NCI-H524 treated with DMSO at 0.1 percent for 48 hours (cell line): ENCODE measurements at regions not wholly inside any gene's neighbourhood (a gene's known extent, or its start where the extent isn't known, plus 50 kb on each side); places are given as distances from the start of the nearest gene placed in this dataset.

Source experiments
- DNase-seq: peaks from one replicate; lab custom pipeline; 2025; lab: John Stamatoyannopoulos, UW

DNA sequence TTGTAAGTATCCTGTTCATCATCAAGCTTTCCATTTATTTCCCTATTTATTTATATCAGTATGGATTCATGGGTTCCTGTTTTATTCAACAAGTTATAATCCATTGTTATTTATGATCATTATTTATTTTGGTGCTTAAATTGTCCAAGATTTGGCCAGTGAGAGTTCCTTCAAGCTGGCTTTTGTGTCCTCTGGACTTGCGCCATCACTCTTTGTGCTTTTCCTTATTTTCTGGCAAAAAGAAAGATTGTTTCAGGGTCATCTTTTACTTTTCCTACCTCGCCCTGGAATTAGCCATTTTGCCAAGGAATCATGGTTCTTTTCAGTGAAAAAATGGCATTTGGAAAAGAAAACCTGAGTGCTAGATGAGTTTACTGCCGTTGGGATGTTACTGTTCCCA lies 193.4 kb downstream of the ADAMTS15 start:
- no peak for DNase-seq

DNA sequence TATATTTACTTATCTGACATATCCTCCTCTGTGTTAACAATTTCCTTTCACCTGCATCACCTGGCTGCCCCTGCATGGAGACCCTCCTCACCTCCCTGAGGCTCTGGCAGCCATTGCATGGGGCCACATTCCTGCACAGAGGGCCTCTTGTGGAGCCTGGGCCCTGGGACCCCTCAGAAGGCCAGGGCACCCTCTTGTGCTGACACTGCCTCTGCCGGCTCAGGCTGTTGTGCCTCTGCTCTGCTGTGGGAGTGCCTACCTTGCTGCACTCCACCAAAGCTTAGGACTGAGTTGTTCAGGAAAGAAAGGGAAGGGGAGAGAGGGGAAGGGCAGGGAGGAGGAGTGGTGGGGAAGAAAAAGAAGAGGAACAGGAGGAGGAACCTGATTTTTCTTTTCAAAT lies 194.5 kb downstream of the ADAMTS15 start:
- DNase-seq: no peak

DNA sequence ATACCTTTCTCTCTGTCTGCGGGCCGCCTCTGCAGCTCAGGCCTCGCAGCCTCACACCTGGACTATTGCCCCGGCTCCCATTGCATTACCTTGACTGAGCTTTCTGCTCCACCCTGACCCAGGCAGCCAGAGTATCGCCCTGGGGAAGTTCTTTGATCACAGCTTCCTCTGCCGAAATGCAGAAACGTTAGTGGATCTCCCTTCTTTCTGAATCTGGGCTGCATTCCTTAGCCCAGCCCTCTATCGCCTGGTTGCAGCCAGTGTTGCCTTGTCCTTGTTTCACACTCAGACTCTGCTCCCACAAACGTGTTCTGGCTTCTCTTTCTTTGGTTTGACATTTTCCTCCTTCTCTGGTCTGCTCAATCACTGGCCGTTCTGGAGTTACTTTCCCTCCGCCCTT lies 195.7 kb downstream of the ADAMTS15 start:
- no peak for DNase-seq

DNA sequence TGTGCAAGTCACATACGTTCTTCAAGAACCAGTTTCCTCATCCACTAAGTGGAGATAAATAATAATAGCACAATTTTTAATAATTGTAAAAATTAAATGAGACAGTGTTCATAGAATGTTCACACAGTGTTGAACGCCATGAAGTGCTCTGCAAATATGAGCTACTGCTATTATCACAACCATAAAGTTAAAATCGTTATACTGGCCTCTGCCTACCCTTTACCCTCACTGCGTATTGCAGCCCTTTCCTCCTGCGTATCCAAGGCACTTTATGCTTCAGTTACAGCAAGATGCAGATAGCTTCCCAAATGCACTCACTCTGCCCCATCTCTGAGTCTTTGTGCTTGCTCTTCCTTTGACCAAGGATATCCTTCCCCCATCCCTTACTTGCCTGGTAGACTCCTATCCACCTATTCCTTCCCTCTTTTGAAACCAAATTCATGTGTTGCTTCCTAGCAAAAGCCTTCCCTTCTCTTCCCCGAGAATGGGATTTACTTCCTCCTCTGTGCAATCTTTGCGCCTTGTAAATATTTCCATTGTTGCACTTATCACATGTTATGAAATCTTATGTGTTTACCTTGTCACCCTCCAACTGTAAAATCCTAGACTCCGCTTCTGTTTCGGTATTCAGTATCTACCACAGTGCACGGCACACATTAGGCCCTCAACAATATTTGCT lies 196.9 kb downstream of the ADAMTS15 start:
- DNase-seq: no peak

DNA sequence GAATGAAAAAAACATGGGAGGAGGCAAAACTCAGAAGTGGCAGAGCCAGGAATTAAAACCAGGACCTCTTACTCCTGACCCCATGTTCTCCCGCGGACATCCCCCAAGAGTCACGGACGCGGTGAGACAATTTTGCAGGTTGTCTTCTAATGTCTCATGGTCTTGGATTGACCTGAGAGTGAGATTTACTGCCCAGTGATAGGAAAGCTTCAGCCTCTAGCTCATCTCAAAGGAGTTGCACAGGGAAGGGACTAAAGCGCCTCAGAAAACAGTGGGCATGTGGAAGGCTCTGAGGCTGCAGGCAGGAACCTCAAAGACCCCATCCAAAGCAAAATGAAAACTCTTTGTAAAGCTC lies 197.4 kb downstream of the ADAMTS15 start:
- no peak for DNase-seq

DNA sequence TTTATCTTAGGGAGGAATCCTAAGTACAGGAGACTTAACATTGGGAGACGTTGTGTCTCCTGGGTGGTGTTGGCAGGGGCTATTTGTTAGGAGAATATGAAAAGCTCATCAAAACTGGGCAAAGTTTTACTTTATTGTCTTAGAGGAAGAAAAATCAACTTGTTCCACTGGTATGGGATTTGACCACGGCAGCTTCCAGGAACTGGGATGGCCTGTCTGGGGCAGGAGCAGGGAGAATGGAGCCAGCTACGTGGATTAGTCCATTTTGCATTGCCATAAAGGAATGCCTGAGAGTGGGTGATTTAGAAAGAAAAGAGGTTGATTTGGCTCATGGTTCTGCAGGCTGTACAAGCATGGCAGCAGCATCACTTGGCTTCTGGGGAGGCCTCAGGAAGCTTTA lies 198.4 kb downstream of the ADAMTS15 start:
- no peak for DNase-seq

DNA sequence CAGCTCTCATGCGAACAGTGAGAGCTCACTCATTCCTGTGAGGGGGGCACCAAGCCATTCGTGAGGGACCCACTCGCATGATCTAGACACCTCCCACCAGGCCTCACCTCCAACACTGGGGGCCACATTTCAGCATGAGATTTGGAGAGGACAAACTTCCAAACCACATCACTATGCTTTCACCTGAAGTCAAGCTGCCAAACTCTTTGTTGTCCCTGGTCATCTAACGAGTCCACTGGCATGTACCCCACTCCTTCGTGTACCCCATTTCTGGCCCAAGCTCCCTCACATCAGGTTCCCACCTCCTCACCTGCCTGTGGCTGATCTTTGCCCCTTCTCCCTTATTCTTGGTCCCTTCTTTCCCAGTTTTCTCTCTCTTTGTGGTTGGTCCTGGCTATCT lies 198.9 kb downstream of the ADAMTS15 start:
- no peak for DNase-seq

DNA sequence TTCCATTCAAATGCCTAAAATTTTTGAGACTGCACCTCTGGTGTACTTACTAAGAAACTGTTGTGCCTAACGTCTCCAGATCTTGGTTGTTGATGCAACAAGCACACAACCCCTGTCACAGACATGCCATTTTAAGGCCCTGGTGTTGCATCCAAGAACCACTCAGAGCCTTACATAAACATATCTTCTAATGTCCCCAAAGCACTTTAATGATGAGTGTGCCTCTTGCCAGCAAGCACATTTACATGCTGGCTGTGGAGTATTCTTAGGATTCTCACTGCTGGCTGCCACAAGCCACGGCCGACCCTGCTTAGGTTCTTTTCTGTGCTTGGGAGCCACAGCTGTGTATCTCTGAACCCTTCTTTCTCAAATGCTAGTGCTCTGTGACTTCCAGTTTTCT lies 201.4 kb downstream of the ADAMTS15 start:
- no peak for DNase-seq

DNA sequence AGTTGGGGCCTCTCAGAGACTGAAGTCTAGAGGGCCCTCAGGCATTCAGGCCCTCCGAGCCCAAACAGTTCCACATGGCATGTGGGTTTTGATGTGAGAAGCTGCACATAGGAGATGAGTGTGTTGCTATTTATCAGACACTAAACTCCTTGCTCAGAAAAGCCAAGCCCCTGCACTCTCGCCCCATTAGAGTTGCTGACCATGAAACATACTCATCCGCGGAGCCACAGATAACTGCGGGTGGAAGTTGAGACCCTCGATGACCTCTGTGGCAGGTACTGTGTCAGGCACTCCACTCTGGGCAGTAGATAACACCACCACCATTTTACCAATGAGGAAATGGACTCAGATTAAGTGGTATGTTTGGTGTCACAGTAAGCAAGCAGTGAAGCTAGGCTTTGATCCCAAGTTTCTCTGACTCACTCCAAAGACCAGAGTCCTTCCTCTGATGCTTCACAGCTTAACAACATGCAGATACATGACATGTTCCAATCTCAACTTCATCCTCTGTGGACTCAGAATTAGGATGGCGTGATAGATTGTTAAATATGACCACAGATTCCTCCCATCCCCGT lies 202.1 kb downstream of the ADAMTS15 start:
- no peak for DNase-seq

DNA sequence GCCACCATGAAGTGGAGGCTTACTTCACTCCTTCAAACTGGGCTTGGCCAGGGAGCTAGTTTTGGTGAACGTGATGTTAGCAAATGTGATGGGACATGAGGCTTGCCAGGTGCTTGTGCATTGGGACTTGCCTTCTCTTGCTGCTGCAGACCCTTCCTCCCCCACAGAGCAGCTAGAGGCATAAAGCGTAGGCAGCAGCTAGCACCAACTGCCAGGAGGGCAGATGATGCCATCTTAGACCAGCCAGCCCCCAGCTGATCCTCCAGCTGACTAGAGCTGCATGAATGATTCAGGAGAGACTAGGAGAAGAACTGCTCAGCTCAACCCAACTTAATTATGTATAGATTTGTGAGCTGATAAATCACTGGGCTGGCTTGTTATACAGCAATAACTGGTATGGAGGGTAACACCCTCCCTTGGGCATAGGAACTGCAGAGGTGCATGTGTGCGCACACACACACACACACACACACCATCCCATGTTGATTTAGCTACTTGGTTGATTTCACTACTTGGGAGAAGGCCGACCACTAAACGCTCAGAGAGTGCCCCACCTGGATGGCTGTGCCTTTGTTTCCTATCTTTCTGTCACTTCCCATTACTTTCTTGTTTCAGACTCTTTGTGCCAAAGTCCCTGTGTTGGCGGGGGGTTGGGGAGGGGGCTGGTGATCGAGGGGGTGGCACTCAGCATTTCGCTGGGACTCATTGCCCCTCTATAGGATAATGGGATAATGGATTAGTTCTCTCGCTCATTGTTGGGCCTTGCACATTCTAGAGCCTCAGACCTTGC lies 202.8 kb downstream of the ADAMTS15 start:
- no peak for DNase-seq

DNA sequence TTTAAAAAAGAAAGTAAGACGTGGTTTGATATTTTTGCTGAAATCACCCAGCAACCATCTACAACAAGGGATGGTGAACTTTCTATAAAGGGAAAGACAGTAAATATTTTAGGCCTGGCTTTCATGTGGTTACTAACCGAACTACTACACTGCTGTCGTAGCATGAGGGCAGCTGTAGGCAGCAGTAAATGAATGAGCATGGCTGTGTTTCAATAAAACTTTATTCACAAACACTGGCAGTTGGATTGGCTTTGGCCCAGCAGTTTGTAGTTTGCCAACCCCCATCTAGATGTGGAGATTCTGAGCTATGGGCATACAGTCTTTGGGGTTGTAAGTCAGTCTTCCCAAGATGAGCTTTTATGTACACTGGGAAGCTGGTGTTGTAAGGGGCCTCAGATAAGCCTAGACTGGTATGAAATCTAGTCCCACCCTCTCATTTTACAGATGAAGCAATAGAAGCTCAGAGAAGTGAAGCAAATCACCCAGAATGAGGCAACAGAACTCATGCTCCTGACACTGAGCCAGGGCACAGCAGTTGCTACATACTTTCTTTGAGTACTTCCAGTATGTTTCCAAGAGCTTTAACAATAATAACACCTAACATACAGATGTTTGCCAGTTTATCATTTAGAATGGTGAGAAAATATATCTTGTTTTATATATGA lies 204.4 kb downstream of the ADAMTS15 start:
- DNase-seq: no peak

DNA sequence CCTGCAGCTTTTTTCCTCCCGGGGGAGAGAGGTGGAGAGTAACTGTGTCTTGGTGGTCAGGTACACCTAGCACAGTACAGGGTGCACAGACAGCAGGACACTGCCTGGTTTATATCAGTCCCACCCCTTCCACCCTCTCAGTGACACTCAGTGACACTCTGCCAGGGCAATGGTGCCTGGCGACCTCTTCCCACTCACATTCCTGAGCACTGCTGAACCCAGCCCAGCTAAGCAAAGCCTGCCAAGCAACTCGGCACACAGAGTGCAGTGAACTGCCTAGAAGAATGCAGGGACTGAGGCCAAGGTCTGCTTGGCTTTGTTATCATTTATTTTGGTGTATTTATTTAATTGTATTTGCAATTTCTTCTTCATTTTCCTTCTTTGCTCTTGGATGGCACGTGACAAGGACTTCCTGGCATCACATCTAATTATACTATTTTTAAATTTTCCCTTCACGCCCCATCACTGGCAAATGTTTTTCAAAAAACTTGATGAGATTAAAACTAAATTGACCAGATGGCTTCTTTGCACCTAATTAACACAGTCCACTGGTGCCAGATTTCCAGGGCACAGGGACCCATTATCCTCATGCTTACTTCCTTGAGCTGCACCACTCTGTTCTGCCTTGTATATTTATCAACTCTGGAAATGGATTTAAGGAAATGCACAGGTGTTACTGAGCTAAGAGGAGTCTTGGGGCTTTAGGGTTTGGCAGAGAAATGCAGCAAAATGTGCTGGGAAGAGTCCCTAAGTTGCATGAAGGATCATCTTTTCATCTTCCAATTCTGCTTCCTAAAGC lies 205.6 kb downstream of the ADAMTS15 start:
- peak; percentile 97 for DNase-seq

DNA sequence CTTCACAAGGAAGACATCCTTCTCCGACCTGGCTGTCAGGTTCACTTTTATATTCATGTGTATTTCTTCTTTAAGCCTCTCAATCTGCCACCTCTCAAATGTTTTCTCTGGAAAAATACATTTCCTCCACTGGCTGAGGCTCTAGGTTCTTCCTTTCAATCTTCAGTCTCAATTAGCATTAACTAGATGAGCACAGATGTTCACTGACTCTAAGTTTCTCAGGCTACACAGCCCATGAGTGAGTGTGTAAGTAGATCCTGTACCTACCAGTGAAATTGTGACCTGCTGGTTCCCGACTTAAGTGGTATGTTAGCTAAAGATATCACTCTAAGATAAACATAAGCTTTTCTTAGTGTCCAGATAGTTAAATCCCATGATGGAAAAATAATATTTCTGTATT lies 206.9 kb downstream of the ADAMTS15 start:
- DNase-seq: peak; percentile 80

DNA sequence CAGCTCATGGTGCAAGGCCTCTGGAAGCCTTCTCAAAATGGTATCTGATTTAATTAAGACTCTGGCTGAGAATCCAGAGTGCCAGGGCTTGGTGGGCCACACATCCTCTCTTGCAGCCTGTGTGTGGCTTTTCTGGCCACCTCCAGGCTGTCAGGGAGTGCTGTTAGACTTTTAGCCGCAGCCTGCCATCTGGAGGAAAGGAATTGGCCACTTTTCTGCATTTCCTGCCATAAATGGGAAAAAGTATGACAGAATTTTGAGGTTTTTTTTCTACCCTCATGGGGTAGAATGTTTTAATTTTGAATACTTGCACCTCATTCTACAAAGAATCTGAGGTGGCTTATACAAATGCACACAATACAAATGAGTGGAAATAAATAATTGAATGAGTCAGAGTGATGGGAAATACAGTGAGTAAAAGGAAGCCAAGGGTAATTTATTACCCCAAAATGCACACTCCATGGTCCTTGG lies 218.4 kb downstream of the ADAMTS15 start:
- DNase-seq: no peak

DNA sequence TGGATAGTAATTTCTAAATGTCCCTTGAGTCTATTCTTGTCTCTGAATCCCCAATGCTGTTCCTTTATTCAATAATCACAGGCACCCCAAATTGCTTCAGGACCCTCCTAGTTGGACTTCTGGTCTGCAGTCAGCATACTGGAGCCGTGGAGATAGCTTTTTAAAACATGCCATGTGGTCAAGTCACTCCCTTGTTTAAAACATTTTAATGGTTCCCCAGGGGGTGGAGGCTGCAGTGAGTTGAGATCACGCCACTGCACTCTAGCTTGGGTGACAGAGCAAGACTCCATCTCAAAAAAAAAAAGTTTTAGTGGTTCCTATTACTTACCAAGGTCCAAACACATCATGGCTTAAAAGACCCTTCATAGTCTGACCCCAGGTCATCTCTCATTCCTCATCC lies 220.3 kb downstream of the ADAMTS15 start:
- DNase-seq: no peak

DNA sequence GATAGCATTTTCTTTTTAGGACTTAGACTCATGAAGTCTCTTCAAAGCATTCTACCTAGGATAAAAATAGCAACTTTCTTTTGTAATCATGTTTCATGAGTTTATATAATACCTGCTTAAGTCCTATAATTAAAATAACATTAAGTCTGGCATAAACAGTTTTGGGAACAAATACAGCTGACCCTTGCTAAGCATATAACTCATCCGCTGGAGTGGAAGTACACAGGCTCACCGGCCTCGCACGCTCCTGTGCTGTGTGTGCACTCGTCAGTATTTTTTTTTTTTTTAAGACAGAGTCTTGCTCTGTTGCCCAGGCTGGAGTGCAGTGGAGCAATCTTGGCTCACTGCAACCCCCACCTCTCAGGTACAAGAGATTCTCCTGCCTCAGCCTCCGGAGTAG lies 221.8 kb downstream of the ADAMTS15 start:
- DNase-seq: no peak

DNA sequence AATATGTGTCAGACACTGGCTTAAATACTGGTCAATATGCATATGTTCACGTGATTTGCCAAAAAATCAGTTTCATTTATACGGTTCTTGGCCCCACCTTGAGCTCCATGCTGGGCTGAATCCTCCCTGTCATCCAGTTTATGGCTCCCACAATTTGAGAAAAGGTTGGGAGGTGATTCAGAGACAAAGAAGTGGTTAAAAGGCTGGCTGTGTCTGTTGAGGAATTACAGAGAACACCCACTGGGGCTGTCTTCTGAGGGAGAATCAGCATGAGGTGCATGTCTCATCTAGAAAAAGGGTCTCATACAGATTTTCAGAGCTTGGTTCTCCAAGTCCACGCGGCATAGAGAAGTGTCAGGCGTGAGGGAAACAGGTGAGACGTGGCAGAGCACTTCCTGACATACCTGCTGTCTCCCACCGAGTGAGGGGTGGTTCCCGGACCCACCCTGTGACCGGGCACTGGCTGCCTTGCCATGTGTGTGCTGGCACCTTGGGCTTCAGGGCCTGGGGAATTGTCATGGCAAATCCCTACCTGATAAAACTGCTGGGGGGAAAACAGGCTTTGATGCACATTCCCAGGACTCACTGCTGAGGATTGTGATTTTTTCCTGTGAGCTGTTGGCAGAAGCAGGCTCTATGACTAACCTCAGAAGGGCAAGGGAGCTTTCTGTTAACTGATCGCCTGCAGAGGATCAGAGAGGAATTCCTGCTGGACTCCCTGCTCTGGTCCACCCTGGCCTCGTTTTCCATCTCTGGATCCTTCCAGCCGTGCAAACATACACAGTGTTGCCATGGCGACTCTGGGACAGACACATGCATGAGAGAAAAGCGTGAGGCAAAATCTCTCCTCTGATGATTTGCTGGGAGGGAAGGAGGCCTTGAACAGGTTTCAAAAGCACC lies 223.6 kb downstream of the ADAMTS15 start:
- DNase-seq: no peak

DNA sequence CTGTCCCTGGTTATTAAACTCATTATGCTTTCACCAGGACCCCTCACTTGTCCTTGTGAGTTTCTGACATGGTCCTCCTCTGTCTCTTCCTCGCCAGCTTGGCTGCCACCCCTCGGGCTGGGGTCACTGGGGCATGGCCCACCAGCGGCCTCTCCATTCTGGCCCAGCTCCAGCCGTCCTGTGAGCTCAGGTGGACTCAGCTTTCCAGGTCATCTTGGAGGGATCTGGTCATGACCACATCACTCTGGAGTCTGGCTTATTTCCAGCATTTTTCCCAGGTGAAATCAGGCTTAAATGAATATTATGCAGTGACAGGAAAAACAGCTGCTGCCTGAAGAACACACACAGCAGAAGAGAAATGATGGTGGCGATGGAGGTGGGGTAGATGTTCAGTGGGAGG lies 224.5 kb downstream of the ADAMTS15 start:
- DNase-seq: no peak

DNA sequence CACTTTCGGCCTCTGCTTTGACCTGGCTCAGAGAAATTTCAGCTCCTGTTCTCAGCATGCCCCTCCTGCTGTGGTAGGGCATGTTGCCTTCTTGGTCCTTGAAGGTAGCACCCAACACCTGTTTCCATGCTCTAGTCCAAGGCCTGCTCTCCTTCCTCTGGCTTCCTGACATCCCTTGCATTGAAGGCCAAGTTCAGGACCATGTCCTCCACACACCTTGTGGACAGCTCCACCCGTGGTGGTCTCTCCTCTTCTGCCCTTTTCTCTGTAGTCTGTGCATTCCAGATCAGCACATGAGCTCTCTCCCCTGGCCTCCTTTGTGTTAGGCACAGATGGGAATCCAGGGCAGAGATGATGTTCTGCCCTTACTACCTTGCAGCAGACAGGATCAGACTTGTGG lies 225.3 kb downstream of the ADAMTS15 start:
- DNase-seq: no peak

DNA sequence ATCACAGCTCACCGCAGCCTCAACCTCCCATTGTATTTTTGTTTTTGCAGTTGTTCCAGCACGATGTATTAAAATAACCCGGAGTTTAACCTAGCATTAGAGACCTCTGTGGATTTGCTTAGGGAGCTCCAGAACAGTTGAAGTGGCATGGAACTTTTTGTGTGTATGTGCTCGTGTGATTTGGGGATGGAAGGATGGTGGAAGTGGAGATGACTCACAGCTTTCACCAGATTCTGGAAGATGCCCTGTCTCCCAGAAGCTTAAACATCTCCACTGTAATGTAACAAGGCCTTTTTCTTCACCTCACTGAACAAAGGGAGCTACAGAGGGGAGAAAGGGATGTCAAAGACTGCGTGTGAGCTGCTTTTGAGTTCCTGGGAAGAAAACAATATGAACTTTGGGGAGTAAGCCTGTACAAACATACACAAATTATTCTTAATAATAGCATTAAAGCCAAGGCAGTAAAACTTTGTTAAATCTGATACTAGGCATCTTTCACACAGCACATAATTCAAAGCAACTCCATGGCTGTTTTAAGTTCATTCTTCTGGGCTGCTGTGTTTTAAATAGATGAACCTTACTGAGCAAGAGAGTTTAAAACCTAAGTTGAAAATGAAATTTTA lies 226.4 kb downstream of the ADAMTS15 start:
- DNase-seq: no peak
